HEK293 (cell line): ENCODE measurements at regions not wholly inside any gene's neighbourhood (a gene's known extent, or its start where the extent isn't known, plus 50 kb on each side); places are given as distances from the start of the nearest gene placed in this dataset.

Experiments
- CTCF ChIA-PET: fragments of 350-600 bp; formaldehyde crosslinking; extraction: SDS; loops from one replicate; lab custom pipeline; 2021; ENCODE audit warnings: antibody characterized with exemption; lab: Yijun Ruan, JAX
- POLR2A ChIA-PET: fragments of 300-600 bp; formaldehyde crosslinking; extraction: SDS; loops from one replicate; lab custom pipeline; 2020; ENCODE audit warnings: antibody characterized with exemption, inconsistent platforms; lab: Yijun Ruan, JAX
- H3K27ac ChIP-seq: fragments of 200-500 bp; sonication (Bioruptor generic); 2 replicates; pipeline ENCODE4 v1.5.1; 2014; ENCODE audit warnings: low read depth, low read length, control low read depth, inconsistent platforms; ENCODE audit errors: extremely low read depth
- H3K36me3 ChIP-seq, 2 experiments: fragments of 200-500 bp in 1 of 2; sonication (Bioruptor generic) in 1 of 2; 1 replicate in 1 of 2; 2 replicates in 1 of 2; pipeline ENCODE4 v1.5.1; 2014 to 2017; ENCODE audit warnings: inconsistent platforms in 2 of 2, low read length in 2 of 2; ENCODE audit not compliant: control insufficient read depth in 2 of 2, insufficient read depth in 1 of 2
- H3K4me1 ChIP-seq: fragments of 200-500 bp; sonication (Bioruptor generic); 2 replicates; pipeline ENCODE4 v1.5.1; 2014; ENCODE audit warnings: mild to moderate bottlenecking, low read length, inconsistent platforms; ENCODE audit not compliant: control insufficient read depth, insufficient read depth
- H3K4me3 ChIP-seq: 2 replicates; pipeline ENCODE4 v1.5.1; 2011; ENCODE audit warnings: low read depth, mild to moderate bottlenecking, control low read depth, low read length, moderate library complexity
- H3K9me3 ChIP-seq: fragments of 200-500 bp; sonication (Bioruptor generic); 2 replicates; pipeline ENCODE4 v1.5.1; 2014; ENCODE audit warnings: low read depth, low read length, inconsistent platforms; ENCODE audit not compliant: control insufficient read depth, insufficient read depth
- CTCF ChIP-seq: fragments of 450-650 bp; formaldehyde crosslinking; IDR thresholded peaks from 2 replicates; pipeline ENCODE4 v1.5.1; 2016; ENCODE audit warnings: missing biosample characterization, missing genetic modification characterization
- KLF1 ChIP-seq: fragments of 450-650 bp; formaldehyde crosslinking; IDR thresholded peaks from 2 replicates; pipeline ENCODE4 v1.5.1; 2016; ENCODE audit warnings: missing biosample characterization, missing genetic modification characterization
- MYNN ChIP-seq: fragments of 450-650 bp; formaldehyde crosslinking; IDR thresholded peaks from 2 replicates; pipeline ENCODE4 v1.5.1; 2016; ENCODE audit warnings: missing biosample characterization, missing genetic modification characterization, borderline replicate concordance
- PRDM6 ChIP-seq: fragments of 450-650 bp; formaldehyde crosslinking; IDR thresholded peaks from 2 replicates; pipeline ENCODE4 v1.5.1; 2017; ENCODE audit warnings: missing biosample characterization, missing genetic modification characterization
- YY1 ChIP-seq: fragments of 450-650 bp; formaldehyde crosslinking; IDR thresholded peaks from 2 replicates; pipeline ENCODE4 v1.5.1; 2018; ENCODE audit warnings: missing biosample characterization, missing genetic modification characterization
- ZIC2 ChIP-seq: fragments of 450-650 bp; formaldehyde crosslinking; IDR thresholded peaks from 2 replicates; pipeline ENCODE4 v1.5.1; 2016; ENCODE audit warnings: missing biosample characterization, missing genetic modification characterization
- ZNF114 ChIP-seq: fragments of 450-650 bp; formaldehyde crosslinking; IDR thresholded peaks from 2 replicates; pipeline ENCODE4 v1.5.0; 2017; ENCODE audit warnings: missing biosample characterization, missing genetic modification characterization
- ZNF133 ChIP-seq: fragments of 450-650 bp; formaldehyde crosslinking; IDR thresholded peaks from 2 replicates; pipeline ENCODE4 v1.5.1; 2016; ENCODE audit warnings: missing biosample characterization, missing genetic modification characterization
- ZNF169 ChIP-seq: fragments of 450-650 bp; formaldehyde crosslinking; IDR thresholded peaks from 2 replicates; pipeline ENCODE4 v1.5.1; 2016; ENCODE audit warnings: missing biosample characterization, missing genetic modification characterization
- ZNF174 ChIP-seq: fragments of 450-650 bp; formaldehyde crosslinking; IDR thresholded peaks from 2 replicates; pipeline ENCODE4 v1.5.0; 2017; ENCODE audit warnings: missing biosample characterization, mild to moderate bottlenecking, missing genetic modification characterization
- ZNF2 ChIP-seq: fragments of 450-650 bp; formaldehyde crosslinking; IDR thresholded peaks from 2 replicates; pipeline ENCODE4 v1.5.1; 2016; ENCODE audit warnings: missing biosample characterization, missing genetic modification characterization
- ZNF214 ChIP-seq: fragments of 450-650 bp; formaldehyde crosslinking; IDR thresholded peaks from 2 replicates; pipeline ENCODE4 v1.5.1; 2017; ENCODE audit warnings: missing biosample characterization, mild to moderate bottlenecking, missing genetic modification characterization, borderline replicate concordance
- ZNF354C ChIP-seq: fragments of 450-650 bp; formaldehyde crosslinking; IDR thresholded peaks from 2 replicates; pipeline ENCODE4 v1.5.1; 2016; ENCODE audit warnings: missing biosample characterization, missing genetic modification characterization, low read depth, borderline replicate concordance
- ZNF366 ChIP-seq: fragments of 450-650 bp; formaldehyde crosslinking; conservative IDR thresholded peaks from 2 replicates; pipeline ENCODE4 v1.5.1; 2016; ENCODE audit warnings: missing biosample characterization, missing genetic modification characterization
- ZNF585B ChIP-seq: fragments of 450-650 bp; formaldehyde crosslinking; IDR thresholded peaks from 2 replicates; pipeline ENCODE4 v1.5.1; 2016; ENCODE audit warnings: missing biosample characterization, missing genetic modification characterization
- ZNF677 ChIP-seq: fragments of 450-650 bp; IDR thresholded peaks from 2 replicates; pipeline ENCODE4 v1.5.0; 2018; ENCODE audit warnings: missing biosample characterization, mild to moderate bottlenecking, missing genetic modification characterization, moderate library complexity
- ZNF692 ChIP-seq: fragments of 450-650 bp; formaldehyde crosslinking; IDR thresholded peaks from 2 replicates; pipeline ENCODE4 v1.5.1; 2016; ENCODE audit warnings: missing biosample characterization, missing genetic modification characterization
- ZNF747 ChIP-seq: fragments of 450-650 bp; formaldehyde crosslinking; IDR thresholded peaks from 2 replicates; pipeline ENCODE4 v1.5.1; 2016; ENCODE audit warnings: missing biosample characterization, missing genetic modification characterization
- TF ChIP-seq, protein P1 (sequence below): fragments of 450-650 bp; formaldehyde crosslinking; IDR thresholded peaks from 2 replicates; pipeline ENCODE4 v1.5.1; 2016; ENCODE audit warnings: missing biosample characterization, missing genetic modification characterization

GRCh38 chr4:89400287-89401035, 92.9 kb upstream of the GPRIN3 start (continued):
- TF ChIP-seq, protein P1, sequence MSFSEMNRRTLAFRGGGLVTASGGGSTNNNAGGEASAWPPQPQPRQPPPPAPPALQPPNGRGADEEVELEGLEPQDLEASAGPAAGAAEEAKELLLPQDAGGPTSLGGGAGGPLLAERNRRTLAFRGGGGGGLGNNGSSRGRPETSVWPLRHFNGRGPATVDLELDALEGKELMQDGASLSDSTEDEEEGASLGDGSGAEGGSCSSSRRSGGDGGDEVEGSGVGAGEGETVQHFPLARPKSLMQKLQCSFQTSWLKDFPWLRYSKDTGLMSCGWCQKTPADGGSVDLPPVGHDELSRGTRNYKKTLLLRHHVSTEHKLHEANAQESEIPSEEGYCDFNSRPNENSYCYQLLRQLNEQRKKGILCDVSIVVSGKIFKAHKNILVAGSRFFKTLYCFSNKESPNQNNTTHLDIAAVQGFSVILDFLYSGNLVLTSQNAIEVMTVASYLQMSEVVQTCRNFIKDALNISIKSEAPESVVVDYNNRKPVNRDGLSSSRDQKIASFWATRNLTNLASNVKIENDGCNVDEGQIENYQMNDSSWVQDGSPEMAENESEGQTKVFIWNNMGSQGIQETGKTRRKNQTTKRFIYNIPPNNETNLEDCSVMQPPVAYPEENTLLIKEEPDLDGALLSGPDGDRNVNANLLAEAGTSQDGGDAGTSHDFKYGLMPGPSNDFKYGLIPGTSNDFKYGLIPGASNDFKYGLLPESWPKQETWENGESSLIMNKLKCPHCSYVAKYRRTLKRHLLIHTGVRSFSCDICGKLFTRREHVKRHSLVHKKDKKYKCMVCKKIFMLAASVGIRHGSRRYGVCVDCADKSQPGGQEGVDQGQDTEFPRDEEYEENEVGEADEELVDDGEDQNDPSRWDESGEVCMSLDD, result no peak
- TF ChIP-seq ZNF692, result no peak
- TF ChIP-seq, all 188 proteins: peak for 0

DNA sequence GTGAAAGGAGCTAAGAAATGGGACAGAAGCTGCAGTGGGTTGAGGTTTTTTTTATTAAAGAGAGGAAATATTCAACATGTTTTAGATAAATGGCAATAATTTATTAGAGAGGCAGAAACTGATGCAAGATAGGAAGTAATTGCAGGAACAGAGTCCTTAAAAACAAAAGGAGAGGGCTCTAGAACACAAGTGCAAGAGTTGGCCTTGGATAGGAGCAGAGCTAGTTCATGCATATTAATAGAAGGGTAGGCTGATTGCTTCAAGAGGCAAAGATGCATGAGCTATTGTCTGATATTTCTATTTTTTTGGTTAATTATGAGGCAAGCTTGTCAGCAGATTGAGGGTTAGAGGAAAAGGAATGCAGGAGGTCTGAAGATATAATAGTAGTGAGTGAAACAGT, 91.0 kb upstream of the GPRIN3 start:
- H3K9me3 ChIP-seq, result no peaks in the 10 kb centered on the region
- CTCF ChIA-PET, result interaction anchor here (0.7 kb wide), 1 partner anchor 339 kb away, joined by 4 read pairs; no protein-coding TSS in a partner anchor
- no peak overlapping the region for H3K4me3 ChIP-seq
- POLR2A ChIA-PET, result interaction anchor here (0.6 kb wide), 1 partner anchor 51 kb away, joined by 3 read pairs; no protein-coding TSS in a partner anchor
- no peaks in the 10 kb centered on the region for H3K36me3 ChIP-seq
- no peaks in the 10 kb centered on the region for H3K4me1 ChIP-seq
- TF ChIP-seq KLF1 (tag by site-specific recombination) (no peak), CTCF (no peak), ZNF354C (tag by site-specific recombination) (no peak), MYNN (tag by site-specific recombination) (no peak), ZNF169 (no peak), ZNF747 (tag by site-specific recombination) (no peak), ZNF677 (tag by site-specific recombination) (no peak), ZNF585B (no peak), YY1 (tag by site-specific recombination) (no peak), ZNF2 (no peak), ZNF366 (tag by site-specific recombination) (no peak), PRDM6 (no peak), ZNF214 (tag by site-specific recombination) (no peak), ZIC2 (tag by site-specific recombination) (no peak), ZNF114 (tag by site-specific recombination) (no peak), ZNF133 (tag by site-specific recombination) (no peak), ZNF174 (tag by site-specific recombination) (no peak)
- H3K27ac ChIP-seq, result no peak overlapping the region
